Uterus (tissue), 2 donors: ENCODE measurements at regions not wholly inside any gene's neighbourhood (a gene's known extent, or its start where the extent isn't known, plus 50 kb on each side); places are given as distances from the start of the nearest gene placed in this dataset.

Experiments
- POLR2A ChIP-seq, 2 donors: fragments of 450-650 bp; IDR thresholded peaks; one replicate each; pipeline ENCODE4 v1.6.1; 2016; ENCODE audit warnings: antibody characterized with exemption in 2 of 2, mild to moderate bottlenecking in 1 of 2, moderate library complexity in 1 of 2
- TF ChIP-seq, protein P1 (sequence below), 4 experiments: fragments of 200-600 bp in 2 of 4; fragments of 450-650 bp in 2 of 4; sonication (generic) in 2 of 4; IDR thresholded peaks; one replicate each; pipeline ENCODE4 v1.5.1; 2016 to 2019; ENCODE audit warnings: antibody characterized with exemption in 4 of 4, mild to moderate bottlenecking in 2 of 4, moderate library complexity in 1 of 4

- TF ChIP-seq, protein P1, sequence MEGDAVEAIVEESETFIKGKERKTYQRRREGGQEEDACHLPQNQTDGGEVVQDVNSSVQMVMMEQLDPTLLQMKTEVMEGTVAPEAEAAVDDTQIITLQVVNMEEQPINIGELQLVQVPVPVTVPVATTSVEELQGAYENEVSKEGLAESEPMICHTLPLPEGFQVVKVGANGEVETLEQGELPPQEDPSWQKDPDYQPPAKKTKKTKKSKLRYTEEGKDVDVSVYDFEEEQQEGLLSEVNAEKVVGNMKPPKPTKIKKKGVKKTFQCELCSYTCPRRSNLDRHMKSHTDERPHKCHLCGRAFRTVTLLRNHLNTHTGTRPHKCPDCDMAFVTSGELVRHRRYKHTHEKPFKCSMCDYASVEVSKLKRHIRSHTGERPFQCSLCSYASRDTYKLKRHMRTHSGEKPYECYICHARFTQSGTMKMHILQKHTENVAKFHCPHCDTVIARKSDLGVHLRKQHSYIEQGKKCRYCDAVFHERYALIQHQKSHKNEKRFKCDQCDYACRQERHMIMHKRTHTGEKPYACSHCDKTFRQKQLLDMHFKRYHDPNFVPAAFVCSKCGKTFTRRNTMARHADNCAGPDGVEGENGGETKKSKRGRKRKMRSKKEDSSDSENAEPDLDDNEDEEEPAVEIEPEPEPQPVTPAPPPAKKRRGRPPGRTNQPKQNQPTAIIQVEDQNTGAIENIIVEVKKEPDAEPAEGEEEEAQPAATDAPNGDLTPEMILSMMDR (IDR thresholded peaks at IDR 0.05): no peak
- no peak for TF ChIP-seq POLR2A (IDR thresholded peaks at IDR 0.05)
These were observed 437.3 kb upstream of the TPM1 start for GRCh38 chr15:62605282-62605681.
